Osteocyte (in vitro differentiated cells): ENCODE measurements at regions not wholly inside any gene's neighbourhood (a gene's known extent, or its start where the extent isn't known, plus 50 kb on each side); places are given as distances from the start of the nearest gene placed in this dataset.
"Not testable (repeated sequence)": the region's sequence is repeated elsewhere in the genome, so short reads cannot be mapped to it uniquely, and the experiment has no call there.

Experiments used
- DNase-seq: peaks from one replicate; pipeline ENCODE4 v3.0.0; 2021; ENCODE audit warnings: mixed read lengths; ENCODE audit not compliant: unreplicated experiment; ENCODE audit errors: extremely low spot score
- H3K27ac Mint-ChIP-seq: one replicate; pipeline ENCODE4 v1.8.0; 2021; ENCODE audit warnings: mild to moderate bottlenecking, mixed read lengths; ENCODE audit not compliant: unreplicated experiment
- H3K27me3 Mint-ChIP-seq: one replicate; pipeline ENCODE4 v1.8.0; 2021; ENCODE audit warnings: mixed read lengths; ENCODE audit not compliant: unreplicated experiment
- H3K36me3 Mint-ChIP-seq: one replicate; pipeline ENCODE4 v1.8.0; 2021; ENCODE audit warnings: mixed read lengths; ENCODE audit not compliant: unreplicated experiment
- H3K4me1 Mint-ChIP-seq: one replicate; pipeline ENCODE4 v1.8.0; 2021; ENCODE audit warnings: mixed read lengths; ENCODE audit not compliant: unreplicated experiment
- H3K4me3 Mint-ChIP-seq: one replicate; pipeline ENCODE4 v1.8.0; 2021; ENCODE audit warnings: mild to moderate bottlenecking, moderate library complexity, mixed read lengths; ENCODE audit not compliant: unreplicated experiment
- H3K9me3 Mint-ChIP-seq: one replicate; pipeline ENCODE4 v1.8.0; 2021; ENCODE audit warnings: mixed read lengths; ENCODE audit not compliant: unreplicated experiment
- TF ChIP-seq, protein P1 (sequence below): fragments of 200-600 bp; sonication (generic); IDR thresholded peaks from 2 replicates; pipeline ENCODE4 v1.5.0; 2021; ENCODE audit warnings: antibody characterized with exemption, mild to moderate bottlenecking, moderate library complexity

DNA sequence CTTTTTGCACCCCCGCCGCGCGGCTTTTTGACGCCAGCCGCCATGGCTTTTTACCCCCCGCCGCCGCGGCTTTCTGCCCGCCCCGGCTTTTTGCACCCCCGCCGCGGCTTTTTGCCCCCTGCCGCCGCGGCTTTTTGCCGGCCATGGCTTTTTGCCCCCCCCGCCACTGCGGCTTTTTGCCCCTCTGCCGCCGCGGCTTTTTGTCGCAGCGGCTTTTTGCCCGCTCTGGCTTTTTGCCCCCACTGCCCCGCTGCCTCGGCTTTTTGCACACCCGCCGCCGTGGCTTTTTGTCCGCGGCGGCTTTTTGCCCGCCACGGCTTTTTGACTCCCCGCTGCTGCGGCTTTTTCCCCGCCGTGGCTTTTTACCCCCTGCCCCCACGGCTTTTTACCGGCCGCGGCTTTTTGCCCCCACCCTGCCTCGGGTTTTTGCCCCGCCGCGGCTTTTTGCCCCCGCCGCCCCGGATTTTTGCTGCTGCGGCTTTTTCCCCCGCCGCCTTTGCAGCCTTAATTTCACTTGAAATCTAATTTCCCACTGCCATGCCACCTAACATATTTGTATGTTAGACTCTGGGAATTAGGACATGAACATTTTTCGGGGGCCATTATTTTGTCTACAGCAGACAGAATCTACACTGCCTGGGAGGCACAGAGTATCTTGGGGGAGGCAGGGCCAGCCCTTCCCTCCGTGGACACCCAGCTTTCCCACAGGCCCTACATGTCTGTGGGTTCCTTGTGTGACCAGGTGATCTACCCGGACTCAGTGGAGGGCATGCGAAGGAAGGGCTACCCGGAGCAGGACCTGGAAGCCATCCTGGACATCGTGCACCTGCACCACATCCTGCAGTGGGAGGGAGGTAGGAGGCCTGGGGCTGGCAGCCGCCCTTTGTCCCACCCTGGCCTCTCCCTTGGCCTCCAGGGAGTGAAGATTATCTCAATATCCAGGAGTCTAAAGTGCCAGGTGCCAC, 3031.0 kb upstream of the TEKT4 start:
- Mint-ChIP-seq H3K4me1 (no peaks in the 10 kb centered on the region), H3K27me3 (no peaks in the 10 kb centered on the region), H3K36me3 (no peaks in the 10 kb centered on the region), H3K4me3 (no peak overlapping the region), H3K9me3 (no peaks in the 10 kb centered on the region), H3K27ac (no peak overlapping the region)
- peak; percentile 81 for DNase-seq
- TF ChIP-seq, protein P1, sequence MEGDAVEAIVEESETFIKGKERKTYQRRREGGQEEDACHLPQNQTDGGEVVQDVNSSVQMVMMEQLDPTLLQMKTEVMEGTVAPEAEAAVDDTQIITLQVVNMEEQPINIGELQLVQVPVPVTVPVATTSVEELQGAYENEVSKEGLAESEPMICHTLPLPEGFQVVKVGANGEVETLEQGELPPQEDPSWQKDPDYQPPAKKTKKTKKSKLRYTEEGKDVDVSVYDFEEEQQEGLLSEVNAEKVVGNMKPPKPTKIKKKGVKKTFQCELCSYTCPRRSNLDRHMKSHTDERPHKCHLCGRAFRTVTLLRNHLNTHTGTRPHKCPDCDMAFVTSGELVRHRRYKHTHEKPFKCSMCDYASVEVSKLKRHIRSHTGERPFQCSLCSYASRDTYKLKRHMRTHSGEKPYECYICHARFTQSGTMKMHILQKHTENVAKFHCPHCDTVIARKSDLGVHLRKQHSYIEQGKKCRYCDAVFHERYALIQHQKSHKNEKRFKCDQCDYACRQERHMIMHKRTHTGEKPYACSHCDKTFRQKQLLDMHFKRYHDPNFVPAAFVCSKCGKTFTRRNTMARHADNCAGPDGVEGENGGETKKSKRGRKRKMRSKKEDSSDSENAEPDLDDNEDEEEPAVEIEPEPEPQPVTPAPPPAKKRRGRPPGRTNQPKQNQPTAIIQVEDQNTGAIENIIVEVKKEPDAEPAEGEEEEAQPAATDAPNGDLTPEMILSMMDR = no peak

DNA sequence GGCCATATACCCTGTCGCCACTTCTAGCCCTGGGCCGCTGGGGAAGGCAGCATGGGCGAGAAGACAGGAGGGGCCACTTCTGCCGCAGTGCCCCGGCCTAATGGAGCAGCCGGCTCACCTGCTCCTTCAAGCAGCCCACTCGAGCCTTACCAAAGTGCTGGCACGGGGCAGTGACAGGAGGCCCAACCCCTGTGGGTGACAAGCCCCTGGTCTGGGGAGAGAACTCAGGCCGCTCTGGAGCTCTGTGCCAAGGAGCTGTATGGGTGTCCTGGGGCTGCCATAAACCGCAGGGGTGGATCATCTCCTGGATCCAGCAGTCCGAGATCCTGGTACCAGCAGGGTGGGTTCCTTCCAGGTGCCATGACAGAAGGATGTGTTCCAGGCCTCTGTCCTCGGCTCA, 3029.0 kb upstream of the TEKT4 start:
- not testable (repeated sequence) for H3K36me3 Mint-ChIP-seq, H3K27me3 Mint-ChIP-seq, H3K27ac Mint-ChIP-seq, H3K4me1 Mint-ChIP-seq, DNase-seq, H3K4me3 Mint-ChIP-seq, H3K9me3 Mint-ChIP-seq

DNA sequence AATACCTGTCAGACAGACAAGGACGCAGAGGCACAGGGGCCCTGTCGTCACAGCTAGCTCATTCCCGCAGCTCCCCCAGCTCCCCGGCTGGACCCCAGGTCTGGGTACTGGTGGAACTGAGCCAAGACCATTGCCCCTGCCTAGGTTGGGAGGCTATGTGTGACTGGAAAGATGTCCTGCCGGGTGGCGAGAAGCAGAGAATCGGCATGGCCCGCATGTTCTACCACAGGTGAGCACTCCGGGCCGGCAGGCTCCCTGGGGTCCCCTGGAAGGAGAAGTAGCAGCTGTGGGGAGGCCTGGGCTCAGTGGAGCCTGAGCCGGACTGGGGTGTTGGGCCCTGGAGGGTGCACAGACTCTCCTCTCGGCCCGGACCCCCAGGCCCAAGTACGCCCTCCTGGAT, 3028.3 kb upstream of the TEKT4 start:
- DNase-seq, H3K4me3 Mint-ChIP-seq, H3K9me3 Mint-ChIP-seq, H3K27ac Mint-ChIP-seq, H3K27me3 Mint-ChIP-seq, H3K36me3 Mint-ChIP-seq, H3K4me1 Mint-ChIP-seq: not testable (repeated sequence)

DNA sequence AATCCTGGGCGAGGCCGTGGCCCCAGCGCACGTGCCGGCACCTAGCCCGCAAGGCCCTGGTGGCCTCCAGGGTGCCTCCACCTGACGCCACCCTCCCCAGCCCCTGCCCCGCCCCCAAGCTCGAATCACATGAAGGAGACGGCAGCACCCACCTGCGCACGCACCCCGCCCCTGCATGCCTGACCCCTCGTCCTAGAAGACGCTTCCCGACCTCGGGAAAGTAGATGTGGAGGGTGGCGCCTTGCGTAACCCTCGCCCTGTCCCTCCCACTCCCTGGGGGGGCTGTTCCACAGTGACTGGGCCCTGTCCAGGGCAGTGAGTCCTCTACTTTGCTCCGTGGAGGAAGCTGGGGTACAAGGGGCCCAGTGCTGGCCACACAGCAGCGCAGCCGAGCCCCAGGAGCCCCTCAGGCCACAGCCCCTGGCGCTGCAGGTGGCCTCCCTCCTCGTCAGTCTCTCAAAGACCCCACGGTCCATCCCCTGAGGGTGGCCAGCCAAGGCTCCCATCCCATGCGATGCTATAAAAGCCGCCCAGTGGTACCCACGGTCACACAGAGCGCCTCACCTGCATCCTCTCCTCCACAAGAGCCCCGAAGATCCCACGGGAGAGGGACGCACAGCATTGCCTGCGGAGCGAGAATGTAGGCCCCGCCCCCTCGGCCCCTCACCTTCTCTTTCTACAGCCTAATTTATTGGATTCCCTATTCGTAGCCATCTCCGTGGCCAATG, 3027.3 kb upstream of the TEKT4 start:
- not testable (repeated sequence) for H3K27ac Mint-ChIP-seq, H3K4me3 Mint-ChIP-seq, H3K9me3 Mint-ChIP-seq, H3K36me3 Mint-ChIP-seq, DNase-seq, H3K4me1 Mint-ChIP-seq, H3K27me3 Mint-ChIP-seq

DNA sequence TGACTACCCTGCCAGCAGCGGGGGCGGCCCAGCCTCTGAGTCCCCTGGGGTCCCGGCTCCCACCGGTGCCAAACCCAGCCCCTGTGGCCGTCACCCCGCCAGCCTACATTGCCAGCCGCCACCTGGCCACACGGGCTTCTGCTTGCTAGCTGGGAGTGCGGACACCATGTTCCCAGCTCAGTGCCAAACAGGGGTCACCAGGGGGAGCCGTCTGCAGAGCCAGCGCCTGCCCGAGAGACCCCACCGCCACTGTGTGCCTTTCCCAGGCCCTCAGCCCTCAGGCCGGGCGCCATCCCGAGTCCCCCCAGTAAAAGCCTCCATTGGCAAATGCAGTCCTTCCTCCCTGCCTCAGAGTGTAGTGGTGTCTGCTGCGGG, 3026.8 kb upstream of the TEKT4 start:
- not testable (repeated sequence) for H3K27me3 Mint-ChIP-seq, H3K27ac Mint-ChIP-seq, H3K4me1 Mint-ChIP-seq, H3K4me3 Mint-ChIP-seq, H3K9me3 Mint-ChIP-seq, DNase-seq, H3K36me3 Mint-ChIP-seq

DNA sequence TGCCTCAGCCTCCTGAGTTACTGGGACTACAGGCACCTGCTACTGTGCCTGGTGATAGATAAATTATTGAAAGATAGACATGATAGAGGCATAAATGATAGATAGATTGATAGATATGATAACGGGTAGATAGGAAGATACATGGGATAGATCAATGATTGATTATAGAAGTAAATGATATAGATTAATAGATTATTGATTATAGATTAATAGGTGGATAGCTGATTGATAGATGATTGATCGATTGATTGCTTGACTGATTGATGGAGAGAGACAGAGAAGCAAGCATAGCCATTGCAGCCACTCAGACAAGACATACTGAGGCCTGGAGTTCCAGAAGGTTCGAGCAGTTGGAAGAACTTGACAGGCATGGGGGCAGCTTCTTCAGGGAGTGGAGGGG, 3024.8 kb upstream of the TEKT4 start:
- H3K36me3 Mint-ChIP-seq, H3K27ac Mint-ChIP-seq, DNase-seq, H3K4me3 Mint-ChIP-seq, H3K4me1 Mint-ChIP-seq, H3K27me3 Mint-ChIP-seq: not testable (repeated sequence)
- H3K9me3 Mint-ChIP-seq = peaks cover 11% of the 10 kb centered on the region

DNA sequence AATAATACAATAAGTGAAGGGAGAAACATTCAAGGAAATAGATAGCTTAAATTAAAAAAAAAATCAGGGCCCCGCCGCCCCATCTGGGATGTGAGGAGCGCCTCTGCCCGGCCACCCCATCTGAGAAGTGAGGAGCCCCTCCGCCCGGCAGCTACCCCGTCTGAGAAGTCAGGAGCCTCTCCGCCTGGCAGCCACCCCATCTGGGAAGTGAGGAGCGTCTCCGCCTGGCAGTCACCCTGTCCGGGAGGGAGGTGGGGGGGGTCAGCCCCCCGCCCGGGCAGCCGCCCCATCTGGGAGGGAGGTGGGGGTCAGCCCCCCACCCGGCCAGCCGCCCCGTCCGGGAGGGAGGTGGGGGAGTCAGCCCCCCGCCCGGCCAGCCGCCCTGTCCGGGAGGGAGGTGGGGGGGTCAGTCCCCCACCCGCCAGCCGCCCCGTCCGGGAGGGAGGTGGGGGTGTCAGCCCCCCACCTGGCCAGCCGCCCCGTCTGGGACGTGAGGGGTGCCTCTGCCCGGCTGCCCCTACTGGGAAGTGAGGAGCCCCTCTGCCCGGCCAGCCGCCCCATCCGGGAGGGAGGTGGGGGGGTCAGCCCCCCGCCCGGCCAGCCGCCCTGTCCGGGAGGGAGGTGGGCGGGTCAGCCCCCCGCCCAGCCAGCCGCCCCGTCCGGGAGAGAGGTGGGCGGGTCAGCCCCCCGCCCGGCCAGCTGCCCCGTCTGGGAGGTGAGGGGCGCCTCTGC, 3019.4 kb upstream of the TEKT4 start:
- H3K27ac Mint-ChIP-seq, H3K27me3 Mint-ChIP-seq, H3K4me1 Mint-ChIP-seq, H3K4me3 Mint-ChIP-seq, DNase-seq, H3K36me3 Mint-ChIP-seq: not testable (repeated sequence)
- H3K9me3 Mint-ChIP-seq = peaks cover 29% of the 10 kb centered on the region

DNA sequence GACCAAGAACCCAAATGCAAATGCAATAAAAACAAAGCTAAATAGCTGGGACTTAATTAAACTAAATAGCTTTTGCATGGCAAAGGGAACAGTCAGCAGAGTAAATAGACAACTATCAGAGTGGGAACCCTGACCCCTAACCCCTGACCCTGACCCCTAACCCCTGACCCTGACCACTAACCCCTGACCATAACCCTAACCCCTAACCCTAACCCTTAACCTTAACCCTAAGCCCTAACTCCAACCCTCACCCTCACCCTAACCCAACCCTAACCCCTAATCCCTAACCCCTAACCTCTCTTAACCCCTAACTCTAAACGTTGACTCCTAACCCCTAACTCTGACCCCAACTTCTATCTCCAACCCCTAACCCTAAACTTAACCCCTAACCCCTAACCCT, 3014.3 kb upstream of the TEKT4 start:
- not testable (repeated sequence) for H3K36me3 Mint-ChIP-seq, H3K4me3 Mint-ChIP-seq, H3K4me1 Mint-ChIP-seq, H3K27ac Mint-ChIP-seq, DNase-seq, H3K27me3 Mint-ChIP-seq
- H3K9me3 Mint-ChIP-seq = peaks cover 24% of the 10 kb centered on the region

DNA sequence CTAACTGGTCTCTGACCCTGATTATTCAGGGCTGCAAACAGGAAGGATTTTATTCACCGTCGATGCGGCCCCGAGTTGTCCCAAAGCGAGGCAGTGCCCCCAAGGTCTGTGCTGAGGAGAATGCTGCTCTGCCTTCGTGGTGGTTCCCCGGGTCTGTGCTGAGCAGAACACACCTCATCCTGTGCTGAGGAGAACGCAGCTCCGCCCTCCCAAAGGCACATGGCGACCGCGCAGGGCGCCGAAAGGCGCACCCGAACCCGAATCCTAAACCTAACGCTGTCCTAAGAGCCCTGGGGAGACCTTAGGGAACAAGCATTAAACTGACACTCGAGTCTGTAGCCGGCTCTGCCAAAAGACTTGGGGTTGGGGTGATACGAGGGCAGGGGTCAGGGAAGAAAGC, 3013.5 kb upstream of the TEKT4 start:
- not testable (repeated sequence) for H3K27me3 Mint-ChIP-seq, DNase-seq, H3K36me3 Mint-ChIP-seq, H3K4me3 Mint-ChIP-seq, H3K4me1 Mint-ChIP-seq, H3K27ac Mint-ChIP-seq
- H3K9me3 Mint-ChIP-seq = peaks cover 24% of the 10 kb centered on the region

DNA sequence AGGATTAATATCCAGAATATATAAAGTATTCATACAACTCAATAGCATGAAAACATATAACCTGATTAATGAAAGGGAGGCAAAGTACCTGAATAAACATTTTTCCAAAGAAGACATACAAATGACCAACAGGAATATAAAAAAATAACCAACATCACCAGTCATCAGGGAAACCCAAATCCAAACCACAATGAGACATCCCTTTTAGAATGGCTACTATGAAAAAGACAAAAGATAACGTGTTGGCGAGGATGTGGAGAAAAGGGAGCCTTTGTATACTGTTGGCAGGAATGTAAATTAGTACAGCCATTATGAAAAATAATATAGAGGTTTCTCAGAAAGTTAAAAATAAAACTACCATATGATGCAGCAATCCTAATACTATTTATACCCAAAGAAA, 2999.5 kb upstream of the TEKT4 start:
- H3K27me3 Mint-ChIP-seq, DNase-seq, H3K4me3 Mint-ChIP-seq, H3K36me3 Mint-ChIP-seq, H3K27ac Mint-ChIP-seq, H3K4me1 Mint-ChIP-seq: not testable (repeated sequence)
- H3K9me3 Mint-ChIP-seq = peaks cover 32% of the 10 kb centered on the region

DNA sequence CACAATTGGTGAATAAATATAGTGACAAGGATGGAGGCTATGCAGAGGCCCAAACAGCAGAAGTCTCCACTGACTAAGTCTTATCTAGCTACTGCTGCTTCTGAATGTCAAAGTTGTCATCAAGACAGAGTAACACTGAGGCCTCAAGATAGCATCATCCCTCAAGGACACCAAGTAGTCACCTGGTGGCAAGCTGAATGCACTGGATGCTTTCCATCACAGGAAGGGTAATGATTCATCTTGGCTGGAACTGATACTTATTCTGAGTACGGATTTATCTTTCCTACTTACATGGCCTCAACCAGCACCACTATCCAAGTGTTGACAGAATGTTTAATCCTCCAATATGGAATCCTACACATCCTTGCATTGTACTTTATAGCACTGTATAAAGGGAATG, 2997.8 kb upstream of the TEKT4 start:
- not testable (repeated sequence) for H3K4me3 Mint-ChIP-seq, H3K4me1 Mint-ChIP-seq, H3K27me3 Mint-ChIP-seq, H3K27ac Mint-ChIP-seq, H3K36me3 Mint-ChIP-seq, DNase-seq
- peaks cover 42% of the 10 kb centered on the region for H3K9me3 Mint-ChIP-seq
